CD4-positive, alpha-beta T cell treated with Interleukin-6 at 100 ng/mL for 8 hours (primary cell): ENCODE measurements at regions not wholly inside any gene's neighbourhood (a gene's known extent, or its start where the extent isn't known, plus 50 kb on each side); places are given as distances from the start of the nearest gene placed in this dataset.

Experiments used
- DNase-seq: peaks from one replicate; pipeline ENCODE4 v3.0.0-alpha.2; 2020; ENCODE audit warnings: mixed read lengths, low spot score

- no peak for DNase-seq
Observed at GRCh38 chr5:73266176-73266738, 93.3 kb downstream of the TMEM174 start.

GRCh38 chr5:73265641-73266040, 92.6 kb downstream of the TMEM174 start:
- DNase-seq = no peak

GRCh38 chr5:73264631-73265030, 91.6 kb downstream of the TMEM174 start:
- no peak for DNase-seq

- DNase-seq = no peak
Observed at GRCh38 chr5:73263001-73263710, 90.2 kb downstream of the TMEM174 start.

GRCh38 chr5:73256862-73257261, 83.9 kb downstream of the TMEM174 start:
- no peak for DNase-seq

- DNase-seq = no peak
Observed at GRCh38 chr5:73256462-73256861, 83.5 kb downstream of the TMEM174 start.

- no peak for DNase-seq
Observed at GRCh38 chr5:73256012-73256411, 83.0 kb downstream of the TMEM174 start.

- DNase-seq = no peak
Observed at GRCh38 chr5:73254642-73255041, 81.6 kb downstream of the TMEM174 start.

GRCh38 chr5:73253047-73253660, 80.2 kb downstream of the TMEM174 start:
- no peak for DNase-seq

GRCh38 chr5:73250645-73251044, 77.7 kb downstream of the TMEM174 start:
- no peak for DNase-seq

- no peak for DNase-seq
Observed at GRCh38 chr5:73242735-73243134, 69.7 kb downstream of the TMEM174 start.

GRCh38 chr5:73238873-73239272, 65.9 kb downstream of the TMEM174 start:
- DNase-seq = no peak

GRCh38 chr5:73236541-73237128, 63.6 kb downstream of the TMEM174 start:
- no peak for DNase-seq

- no peak for DNase-seq
Observed at GRCh38 chr5:73234204-73234555, 61.2 kb downstream of the TMEM174 start.

- no peak for DNase-seq
Observed at GRCh38 chr5:73233461-73234203, 60.6 kb downstream of the TMEM174 start.

- no peak for DNase-seq
Observed at GRCh38 chr5:73233053-73233460, 60.1 kb downstream of the TMEM174 start.

- no peak for DNase-seq
Observed at GRCh38 chr5:73232266-73233041, 59.5 kb downstream of the TMEM174 start.

- no peak for DNase-seq
Observed at GRCh38 chr5:73231246-73231778, 58.3 kb downstream of the TMEM174 start.

- no peak for DNase-seq
Observed at GRCh38 chr5:73230264-73231245, 57.6 kb downstream of the TMEM174 start.

- DNase-seq = no peak
Observed at GRCh38 chr5:73229271-73229670, 56.3 kb downstream of the TMEM174 start.
